Globus pallidus (tissue), 1 donor: ENCODE measurements at regions not wholly inside any gene's neighbourhood (a gene's known extent, or its start where the extent isn't known, plus 50 kb on each side); places are given as distances from the start of the nearest gene placed in this dataset.
A peak's percentile ranks its signal among the peaks of the same experiment; 100 is the strongest.

Source experiments
- DNase-seq: peaks from one replicate; pipeline ENCODE4 v3.0.0-alpha.2; 2015; ENCODE audit warnings: low spot score

- DNase-seq, result no peak
Measured at GRCh38 chr9:2453106-2453505, 168.5 kb upstream of the VLDLR start.

GRCh38 chr9:2453701-2454100 is 167.9 kb upstream of the VLDLR start:
- no peak for DNase-seq

- peak; percentile 38 for DNase-seq
Measured at GRCh38 chr9:2459756-2460155, 161.8 kb upstream of the VLDLR start.

- no peak for DNase-seq
Measured at GRCh38 chr9:2461892-2462291, 159.7 kb upstream of the VLDLR start.

- no peak for DNase-seq
Measured at GRCh38 chr9:2464624-2465023, 157.0 kb upstream of the VLDLR start.

- DNase-seq, result no peak
Measured at GRCh38 chr9:2465516-2465915, 156.1 kb upstream of the VLDLR start.

- no peak for DNase-seq
Measured at GRCh38 chr9:2465921-2466460, 155.6 kb upstream of the VLDLR start.

- DNase-seq, result no peak
Measured at GRCh38 chr9:2466703-2467102, 154.9 kb upstream of the VLDLR start.

- DNase-seq, result no peak
Measured at GRCh38 chr9:2469681-2470221, 151.8 kb upstream of the VLDLR start.

GRCh38 chr9:2473681-2474080 is 147.9 kb upstream of the VLDLR start:
- DNase-seq, result no peak

- no peak for DNase-seq
Measured at GRCh38 chr9:2477755-2478154, 143.8 kb upstream of the VLDLR start.

GRCh38 chr9:2478421-2478820 is 143.2 kb upstream of the VLDLR start:
- no peak for DNase-seq

GRCh38 chr9:2479056-2479565 is 142.5 kb upstream of the VLDLR start:
- no peak for DNase-seq

GRCh38 chr9:2480255-2480837 is 141.2 kb upstream of the VLDLR start:
- no peak for DNase-seq

GRCh38 chr9:2481216-2481615 is 140.4 kb upstream of the VLDLR start:
- DNase-seq, result no peak

GRCh38 chr9:2486988-2487387 is 134.6 kb upstream of the VLDLR start:
- DNase-seq, result no peak

- no peak for DNase-seq
Measured at GRCh38 chr9:2489838-2490314, 131.7 kb upstream of the VLDLR start.

- no peak for DNase-seq
Measured at GRCh38 chr9:2492161-2492560, 129.4 kb upstream of the VLDLR start.

GRCh38 chr9:2493109-2493508 is 128.5 kb upstream of the VLDLR start:
- DNase-seq, result no peak

- no peak for DNase-seq
Measured at GRCh38 chr9:2493529-2493928, 128.1 kb upstream of the VLDLR start.

- no peak for DNase-seq
Measured at GRCh38 chr9:2494562-2494961, 127.0 kb upstream of the VLDLR start.

GRCh38 chr9:2495221-2496005 is 126.2 kb upstream of the VLDLR start:
- DNase-seq, result no peak

- no peak for DNase-seq
Measured at GRCh38 chr9:2496169-2496568, 125.4 kb upstream of the VLDLR start.
